Mesendoderm (in vitro differentiated cells): ENCODE measurements at regions not wholly inside any gene's neighbourhood (a gene's known extent, or its start where the extent isn't known, plus 50 kb on each side); places are given as distances from the start of the nearest gene placed in this dataset.

Experiments
- DNase-seq: peaks from one replicate; pipeline ENCODE4 v3.0.0; 2013
- H2AK5ac ChIP-seq: 2 replicates; pipeline ENCODE4 v1.6.1; 2013; ENCODE audit warnings: low read length, inconsistent platforms
- H2BK120ac ChIP-seq: 2 replicates; pipeline ENCODE4 v1.6.1; 2013; ENCODE audit warnings: low read depth, mild to moderate bottlenecking, low read length, moderate library complexity, mixed read lengths
- H2BK15ac ChIP-seq: replicated peaks from 2 replicates; pipeline ENCODE4 v1.6.1; 2013; ENCODE audit warnings: low read depth, mild to moderate bottlenecking, moderate library complexity
- H2BK5ac ChIP-seq: 2 replicates; pipeline ENCODE4 v1.6.1; 2013; ENCODE audit warnings: low read length, inconsistent platforms
- H3K18ac ChIP-seq: 2 replicates; pipeline ENCODE4 v1.6.1; 2013; ENCODE audit warnings: mild to moderate bottlenecking, low read length, mixed read lengths
- H3K23ac ChIP-seq: one replicate; pipeline ENCODE4 v1.6.1; 2013; ENCODE audit warnings: low read length
- H3K27ac ChIP-seq: 2 replicates; pipeline ENCODE4 v1.5.1; 2013; ENCODE audit warnings: low read depth, mild to moderate bottlenecking, inconsistent platforms, low read length, moderate library complexity
- H3K27me3 ChIP-seq: 2 replicates; pipeline ENCODE4 v1.6.1; 2013; ENCODE audit warnings: low read length, control low read depth, mild to moderate bottlenecking, inconsistent platforms; ENCODE audit not compliant: insufficient read depth, poor library complexity
- H3K36me3 ChIP-seq: 2 replicates; pipeline ENCODE4 v1.6.1; 2013; ENCODE audit warnings: low read length, inconsistent platforms; ENCODE audit not compliant: control insufficient read depth, insufficient read depth
- H3K4ac ChIP-seq: one replicate; pipeline ENCODE4 v1.6.1; 2013; ENCODE audit warnings: low read depth, mild to moderate bottlenecking, low read length, moderate library complexity
- H3K4me1 ChIP-seq: 2 replicates; pipeline ENCODE4 v1.6.1; 2013; ENCODE audit warnings: low read depth, low read length, inconsistent platforms; ENCODE audit not compliant: control insufficient read depth
- H3K4me2 ChIP-seq: 2 replicates; pipeline ENCODE4 v1.6.1; 2013; ENCODE audit warnings: low read length
- H3K4me3 ChIP-seq: 2 replicates; pipeline ENCODE4 v1.5.1; 2013; ENCODE audit warnings: mild to moderate bottlenecking, low read length
- H3K56ac ChIP-seq: one replicate; pipeline ENCODE4 v1.6.1; 2013; ENCODE audit warnings: low read length
- H3K79me1 ChIP-seq: 2 replicates; pipeline ENCODE4 v1.6.1; 2013; ENCODE audit warnings: low read length, inconsistent platforms
- H3K79me2 ChIP-seq: 2 replicates; pipeline ENCODE4 v1.6.1; 2013; ENCODE audit warnings: mild to moderate bottlenecking, low read length; ENCODE audit not compliant: control insufficient read depth, insufficient read depth
- H3K9ac ChIP-seq: 2 replicates; pipeline ENCODE4 v1.6.1; 2013; ENCODE audit warnings: low read length, inconsistent platforms
- H4K5ac ChIP-seq: one replicate; pipeline ENCODE4 v1.6.1; 2013; ENCODE audit warnings: low read length
- H4K8ac ChIP-seq: one replicate; pipeline ENCODE4 v1.6.1; 2013; ENCODE audit warnings: low read depth, mild to moderate bottlenecking, control low read depth, low read length, moderate library complexity
- WGBS: extraction: QIAGEN DNeasy Blood & Tissue Kit; methylation state at CpG from one replicate; pipeline ENCODE4 v1.1.7; 2013; ENCODE audit warnings: low lambda C conversion rate, missing lambda C conversion rate; ENCODE audit not compliant: insufficient coverage; ENCODE audit errors: extremely low coverage; 5-methylcytosine and 5-hydroxymethylcytosine counted together

- Histone ChIP-seq H3K18ac (no peak overlapping the region), H3K4ac (no peak overlapping the region), H3K56ac (no peak overlapping the region), H4K8ac (no peak overlapping the region), H3K27ac (no peak overlapping the region), H4K5ac (no peak overlapping the region), H3K4me2 (no peak overlapping the region), H3K79me2 (no peaks in the 10 kb centered on the region), H3K27me3 (no peaks in the 10 kb centered on the region), H2BK120ac (no peak overlapping the region), H3K4me3 (no peak overlapping the region), H3K36me3 (no peaks in the 10 kb centered on the region), H2AK5ac (no peak overlapping the region), H3K4me1 (no peaks in the 10 kb centered on the region), H3K23ac (no peak overlapping the region), H2BK5ac (no peak overlapping the region), H2BK15ac (no peak overlapping the region), H3K79me1 (no peaks in the 10 kb centered on the region), H3K9ac (no peak overlapping the region)
- no CpG with 5 or more reads among the region's 1 CpG for WGBS
- DNase-seq, result peak; percentile 36
Observed at GRCh38 chr3:190252080-190252479, 70.2 kb downstream of the CLDN1 start.

- no peaks in the 10 kb centered on the region for H3K36me3 ChIP-seq
- no CpG with 5 or more reads among the region's 2 CpGs for WGBS
- no peak overlapping the region for H3K23ac ChIP-seq
- H2AK5ac ChIP-seq, result no peak overlapping the region
- H3K79me1 ChIP-seq, result no peaks in the 10 kb centered on the region
- no peak overlapping the region for H2BK5ac ChIP-seq
- no peak overlapping the region for H3K4me2 ChIP-seq
- no peak overlapping the region for H4K5ac ChIP-seq
- no peaks in the 10 kb centered on the region for H3K27me3 ChIP-seq
- H2BK15ac ChIP-seq, result no peak overlapping the region
- H3K18ac ChIP-seq, result no peak overlapping the region
- no peak overlapping the region for H2BK120ac ChIP-seq
- H4K8ac ChIP-seq, result no peak overlapping the region
- no peaks in the 10 kb centered on the region for H3K79me2 ChIP-seq
- H3K27ac ChIP-seq, result no peak overlapping the region
- H3K4ac ChIP-seq, result no peak overlapping the region
- H3K56ac ChIP-seq, result no peak overlapping the region
- peak; percentile 5 for DNase-seq
- no peaks in the 10 kb centered on the region for H3K4me1 ChIP-seq
- no peak overlapping the region for H3K4me3 ChIP-seq
- H3K9ac ChIP-seq, result no peak overlapping the region
Observed at GRCh38 chr3:190249414-190249813, 72.8 kb downstream of the CLDN1 start.

- H3K4me1 ChIP-seq, result peaks cover 6% of the 10 kb centered on the region
- no peak overlapping the region for H3K9ac ChIP-seq
- no peak overlapping the region for H3K56ac ChIP-seq
- no peak overlapping the region for H3K23ac ChIP-seq
- no peaks in the 10 kb centered on the region for H3K79me1 ChIP-seq
- no peak overlapping the region for H4K5ac ChIP-seq
- H2AK5ac ChIP-seq, result no peak overlapping the region
- no peak overlapping the region for H3K4ac ChIP-seq
- no peak overlapping the region for H3K4me2 ChIP-seq
- DNase-seq, result no peak
- H3K36me3 ChIP-seq, result no peaks in the 10 kb centered on the region
- no peak overlapping the region for H2BK120ac ChIP-seq
- H2BK5ac ChIP-seq, result no peak overlapping the region
- no peak overlapping the region for H3K18ac ChIP-seq
- no peaks in the 10 kb centered on the region for H3K27me3 ChIP-seq
- H2BK15ac ChIP-seq, result no peak overlapping the region
- H4K8ac ChIP-seq, result no peak overlapping the region
- no CpG with 5 or more reads among the region's 2 CpGs for WGBS
- no peaks in the 10 kb centered on the region for H3K79me2 ChIP-seq
- H3K27ac ChIP-seq, result no peak overlapping the region
- H3K4me3 ChIP-seq, result no peak overlapping the region
Observed at GRCh38 chr3:190242147-190242546, 80.1 kb downstream of the CLDN1 start.

- Histone ChIP-seq H3K36me3 (no peaks in the 10 kb centered on the region), H3K4me1 (peaks cover 6% of the 10 kb centered on the region), H2AK5ac (no peak overlapping the region), H4K8ac (no peak overlapping the region), H3K56ac (no peak overlapping the region), H3K4me3 (no peak overlapping the region), H3K27me3 (no peaks in the 10 kb centered on the region), H3K4ac (no peak overlapping the region), H3K27ac (no peak overlapping the region), H2BK15ac (no peak overlapping the region), H3K18ac (no peak overlapping the region), H4K5ac (no peak overlapping the region), H3K9ac (no peak overlapping the region), H2BK120ac (no peak overlapping the region), H3K79me1 (no peaks in the 10 kb centered on the region), H2BK5ac (no peak overlapping the region), H3K4me2 (no peak overlapping the region), H3K79me2 (no peaks in the 10 kb centered on the region), H3K23ac (no peak overlapping the region)
- peak; percentile 40 for DNase-seq
- WGBS, result no CpG with 5 or more reads among the region's 2 CpGs
Observed at GRCh38 chr3:190239325-190239724, 82.9 kb downstream of the CLDN1 start.

- H4K8ac ChIP-seq, result no peak overlapping the region
- H3K79me2 ChIP-seq, result no peaks in the 10 kb centered on the region
- no peak overlapping the region for H3K4ac ChIP-seq
- H2BK120ac ChIP-seq, result no peak overlapping the region
- DNase-seq, result peak; percentile 63
- no peak overlapping the region for H3K4me3 ChIP-seq
- no peak overlapping the region for H2BK5ac ChIP-seq
- no peak overlapping the region for H2AK5ac ChIP-seq
- no peaks in the 10 kb centered on the region for H3K79me1 ChIP-seq
- no peak overlapping the region for H3K18ac ChIP-seq
- no peak overlapping the region for H3K23ac ChIP-seq
- no peaks in the 10 kb centered on the region for H3K27me3 ChIP-seq
- H2BK15ac ChIP-seq, result no peak overlapping the region
- peaks cover 6% of the 10 kb centered on the region for H3K4me1 ChIP-seq
- H4K5ac ChIP-seq, result no peak overlapping the region
- H3K36me3 ChIP-seq, result no peaks in the 10 kb centered on the region
- WGBS, result no CpG with 5 or more reads among the region's 5 CpGs
- H3K9ac ChIP-seq, result no peak overlapping the region
- no peak overlapping the region for H3K27ac ChIP-seq
- no peak overlapping the region for H3K4me2 ChIP-seq
- no peak overlapping the region for H3K56ac ChIP-seq
Observed at GRCh38 chr3:190238871-190239270, 83.4 kb downstream of the CLDN1 start.

GRCh38 chr3:190234621-190235020 is 87.6 kb downstream of the CLDN1 start:
- WGBS, result no CpG with 5 or more reads among the region's 3 CpGs

More at GRCh38 chr3:190234621-190235020, 87.6 kb downstream of the CLDN1 start:
- no peaks in the 10 kb centered on the region for H3K27me3 ChIP-seq
- no peaks in the 10 kb centered on the region for H3K79me1 ChIP-seq
- no peak overlapping the region for H4K5ac ChIP-seq
- H3K4me2 ChIP-seq, result no peak overlapping the region
- H3K4ac ChIP-seq, result no peak overlapping the region
- H2AK5ac ChIP-seq, result no peak overlapping the region
- no peak overlapping the region for H3K23ac ChIP-seq
- DNase-seq, result no peak
- H3K79me2 ChIP-seq, result no peaks in the 10 kb centered on the region
- no peak overlapping the region for H3K18ac ChIP-seq
- H4K8ac ChIP-seq, result no peak overlapping the region
- H2BK15ac ChIP-seq, result no peak overlapping the region
- peaks cover 6% of the 10 kb centered on the region for H3K4me1 ChIP-seq
- H3K56ac ChIP-seq, result no peak overlapping the region
- H3K9ac ChIP-seq, result no peak overlapping the region
- no peak overlapping the region for H2BK120ac ChIP-seq
- H3K36me3 ChIP-seq, result no peaks in the 10 kb centered on the region
- no peak overlapping the region for H2BK5ac ChIP-seq
- no peak overlapping the region for H3K4me3 ChIP-seq
- H3K27ac ChIP-seq, result no peak overlapping the region
